Dendritic cell treated with granulocyte-macrophage colony-stimulating factor and Interleukin-4, amounts not matched to agents 40 ng/mL and 50 ng/mL, for 4 days (primary cell): ENCODE measurements at regions not wholly inside any gene's neighbourhood (a gene's known extent, or its start where the extent isn't known, plus 50 kb on each side); places are given as distances from the start of the nearest gene placed in this dataset.

Experiments
- H3K27ac Mint-ChIP-seq: one replicate; pipeline ENCODE4 v1.8.0; 2022; ENCODE audit warnings: mild to moderate bottlenecking, mixed read lengths
- H3K27me3 Mint-ChIP-seq: one replicate; pipeline ENCODE4 v1.8.0; 2022; ENCODE audit warnings: mild to moderate bottlenecking, mixed read lengths
- H3K36me3 Mint-ChIP-seq: one replicate; pipeline ENCODE4 v1.8.0; 2022; ENCODE audit warnings: low read depth, mixed read lengths
- H3K4me1 Mint-ChIP-seq: one replicate; pipeline ENCODE4 v1.8.0; 2022; ENCODE audit warnings: low read depth, mixed read lengths
- H3K4me3 Mint-ChIP-seq: one replicate; pipeline ENCODE4 v1.8.0; 2022; ENCODE audit warnings: mild to moderate bottlenecking, moderate library complexity, mixed read lengths
- H3K9me3 Mint-ChIP-seq: one replicate; pipeline ENCODE4 v1.8.0; 2022; ENCODE audit warnings: mixed read lengths
- intact Hi-C: fragments of 100-400 bp; cut with micrococcal nuclease; formaldehyde crosslinking; loops from one replicate; pipeline ENCODE4 v1.15.0; 2022

DNA sequence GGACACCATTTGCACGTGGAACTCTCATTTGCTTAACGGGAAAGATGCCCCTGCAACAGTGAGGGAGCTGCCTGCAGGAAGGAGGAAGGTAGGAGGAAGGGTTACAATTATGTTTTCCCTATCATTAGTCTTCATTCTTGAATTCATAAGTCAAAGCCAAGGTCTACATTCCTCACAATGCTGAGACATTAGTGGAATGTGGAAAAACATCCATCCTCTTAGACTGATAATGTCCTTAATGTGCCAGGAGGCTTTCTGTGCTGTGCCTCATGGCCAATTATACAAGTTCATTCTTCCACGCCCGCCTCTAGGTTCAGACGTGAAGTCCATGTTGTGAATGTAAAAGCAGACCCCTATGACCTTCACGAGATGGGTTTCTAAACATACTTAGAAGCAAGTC lies 1212.4 kb upstream of the TMEM132C start:
- H3K4me3 Mint-ChIP-seq, result no peak overlapping the region
- no peaks in the 10 kb centered on the region for H3K9me3 Mint-ChIP-seq
- H3K27ac Mint-ChIP-seq, result no peak overlapping the region
- H3K4me1 Mint-ChIP-seq, result no peaks in the 10 kb centered on the region
- no peaks in the 10 kb centered on the region for H3K36me3 Mint-ChIP-seq
- no peaks in the 10 kb centered on the region for H3K27me3 Mint-ChIP-seq
- intact Hi-C loops, result no loop called here

DNA sequence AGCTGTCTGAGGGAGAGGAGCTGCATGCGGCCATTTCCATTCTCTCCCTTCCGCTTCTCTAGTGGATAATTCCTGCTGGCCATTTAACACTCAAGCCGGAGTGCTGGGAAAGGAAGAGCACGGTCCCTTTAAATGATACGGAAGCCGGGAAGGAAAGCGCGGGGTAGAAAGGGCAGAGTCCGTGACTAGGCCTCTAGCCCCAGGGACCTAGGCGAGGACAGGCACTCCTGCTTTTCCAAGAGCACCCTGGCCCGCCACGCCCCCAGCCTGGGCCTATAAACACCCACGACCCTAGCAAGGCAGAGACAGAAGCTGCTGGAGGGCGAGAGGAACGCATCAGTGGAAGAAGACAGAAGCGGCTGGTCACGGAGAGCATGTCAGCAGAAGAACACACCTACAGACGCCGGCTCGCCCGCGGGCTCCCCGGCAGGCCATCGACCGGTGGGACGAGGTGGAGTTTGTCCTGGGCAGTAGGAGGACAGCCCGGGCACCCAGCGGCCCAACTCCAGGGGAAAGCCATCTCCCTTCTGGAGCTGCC lies 1206.6 kb upstream of the TMEM132C start:
- Mint-ChIP-seq H3K9me3 (no peaks in the 10 kb centered on the region), H3K4me3 (no peak overlapping the region), H3K27ac (no peak overlapping the region), H3K27me3 (peaks cover 1% of the 10 kb centered on the region), H3K36me3 (no peaks in the 10 kb centered on the region), H3K4me1 (no peaks in the 10 kb centered on the region)
- intact Hi-C loops, result no loop called here

DNA sequence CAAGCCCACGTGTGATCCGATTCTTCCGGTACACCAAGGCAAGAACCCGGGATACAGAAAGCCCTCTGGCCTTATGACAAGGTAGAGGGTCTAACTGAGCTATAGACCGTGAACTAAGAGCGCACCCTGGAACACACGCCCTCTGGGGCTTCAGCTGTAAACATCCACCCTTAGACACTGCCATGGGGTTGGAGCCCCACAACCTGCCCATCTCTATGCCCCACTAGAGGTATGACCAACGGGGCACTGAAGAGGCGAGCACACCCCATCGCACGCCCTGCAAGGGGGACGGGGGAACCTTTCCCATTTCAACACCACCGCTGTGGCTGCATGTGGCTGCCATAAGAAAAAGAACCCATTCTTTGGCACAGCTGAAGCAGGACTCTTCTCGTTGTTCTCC lies 1206.0 kb upstream of the TMEM132C start:
- no peak overlapping the region for H3K27ac Mint-ChIP-seq

DNA sequence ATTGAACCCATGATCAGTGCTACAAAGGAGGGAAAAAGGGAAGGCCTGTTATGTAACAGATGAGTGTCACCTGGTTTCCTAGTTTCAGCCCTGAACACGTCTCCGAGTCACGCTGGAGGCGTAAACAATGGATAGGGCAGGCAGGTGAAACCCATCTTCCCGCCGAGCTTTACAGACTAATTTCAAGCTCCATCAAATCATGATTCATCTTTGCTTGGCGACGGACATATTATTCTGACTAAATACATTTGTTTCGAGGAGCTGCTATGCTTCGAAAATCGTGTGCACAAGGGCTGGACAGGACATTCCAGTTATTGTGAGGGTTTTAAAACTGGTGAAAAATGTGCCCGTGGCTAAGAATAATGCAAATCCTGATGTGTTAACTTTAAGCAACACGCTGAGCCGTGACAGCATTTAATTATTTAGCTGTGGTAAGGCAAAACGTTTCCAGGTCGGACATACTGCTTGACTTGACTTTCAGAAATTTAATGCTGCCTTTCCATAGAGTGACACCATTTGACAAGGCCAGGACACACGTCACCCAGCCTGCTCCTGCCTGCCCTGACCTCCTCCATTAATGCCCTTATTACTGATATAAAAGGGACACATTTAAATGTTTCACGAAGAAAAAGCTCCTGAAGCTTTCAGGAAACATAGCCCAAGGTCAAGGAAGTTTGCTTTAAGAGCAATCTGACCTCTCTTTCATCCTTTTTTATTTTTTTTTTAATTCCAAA lies 1203.5 kb upstream of the TMEM132C start:
- H3K4me1 Mint-ChIP-seq, result no peaks in the 10 kb centered on the region
- peaks cover 1% of the 10 kb centered on the region for H3K27me3 Mint-ChIP-seq
- H3K4me3 Mint-ChIP-seq, result no peak overlapping the region
- no peaks in the 10 kb centered on the region for H3K36me3 Mint-ChIP-seq
- intact Hi-C loops, result no loop called here
- H3K27ac Mint-ChIP-seq, result no peak overlapping the region
- H3K9me3 Mint-ChIP-seq, result no peaks in the 10 kb centered on the region

More for the DNA sequence above, 1206.0 kb upstream of the TMEM132C start:
- H3K9me3 Mint-ChIP-seq, result no peaks in the 10 kb centered on the region
- intact Hi-C loops, result no loop called here
- no peak overlapping the region for H3K4me3 Mint-ChIP-seq
- peaks cover 1% of the 10 kb centered on the region for H3K27me3 Mint-ChIP-seq
- no peaks in the 10 kb centered on the region for H3K4me1 Mint-ChIP-seq
- H3K36me3 Mint-ChIP-seq, result no peaks in the 10 kb centered on the region

DNA sequence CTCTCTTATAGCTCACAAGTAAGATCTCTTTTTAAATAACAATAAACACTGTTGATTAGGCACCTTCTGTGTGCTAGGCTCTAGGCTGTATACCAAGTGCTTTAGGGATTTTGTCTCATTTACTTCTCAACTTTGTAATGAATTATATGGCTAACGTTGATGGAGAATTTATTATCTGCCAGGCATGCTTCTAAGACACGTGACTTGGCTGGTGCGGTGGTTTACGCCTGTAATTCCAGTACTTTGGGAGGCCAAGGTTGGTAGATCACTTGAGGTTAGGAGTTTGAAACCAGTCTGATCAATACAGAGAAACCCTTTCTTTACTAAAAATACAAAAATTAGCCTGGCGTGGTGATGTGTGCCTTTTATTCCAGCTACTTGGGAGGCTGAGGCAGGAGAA lies 1202.8 kb upstream of the TMEM132C start:
- H3K27me3 Mint-ChIP-seq, result peaks cover 1% of the 10 kb centered on the region
- no peaks in the 10 kb centered on the region for H3K36me3 Mint-ChIP-seq
- H3K9me3 Mint-ChIP-seq, result no peaks in the 10 kb centered on the region
- H3K4me3 Mint-ChIP-seq, result no peak overlapping the region
- no peak overlapping the region for H3K27ac Mint-ChIP-seq
- intact Hi-C loops, result no loop called here
- no peaks in the 10 kb centered on the region for H3K4me1 Mint-ChIP-seq

DNA sequence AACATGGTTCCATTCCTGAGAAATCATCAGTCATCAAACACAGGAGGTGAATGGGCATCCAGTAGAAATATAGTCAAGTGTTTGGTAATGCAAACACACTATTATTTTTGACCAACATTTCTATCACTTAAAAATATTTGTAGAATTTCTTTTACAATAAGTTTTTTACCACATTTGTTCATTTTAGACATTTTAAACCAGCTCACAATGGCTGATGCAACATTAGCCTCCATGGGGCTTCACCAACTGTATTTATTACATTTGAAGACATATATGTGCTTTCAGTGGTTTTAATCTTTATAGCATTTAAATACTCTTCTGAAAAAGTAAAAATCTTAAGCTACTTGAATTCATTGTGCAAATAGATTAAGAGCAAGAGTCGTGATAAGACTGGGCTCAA lies 1201.4 kb upstream of the TMEM132C start:
- Mint-ChIP-seq H3K27me3 (peaks cover 1% of the 10 kb centered on the region), H3K36me3 (no peaks in the 10 kb centered on the region), H3K27ac (no peak overlapping the region), H3K4me3 (no peak overlapping the region), H3K4me1 (no peaks in the 10 kb centered on the region), H3K9me3 (no peaks in the 10 kb centered on the region)
- intact Hi-C loops, result no loop called here

DNA sequence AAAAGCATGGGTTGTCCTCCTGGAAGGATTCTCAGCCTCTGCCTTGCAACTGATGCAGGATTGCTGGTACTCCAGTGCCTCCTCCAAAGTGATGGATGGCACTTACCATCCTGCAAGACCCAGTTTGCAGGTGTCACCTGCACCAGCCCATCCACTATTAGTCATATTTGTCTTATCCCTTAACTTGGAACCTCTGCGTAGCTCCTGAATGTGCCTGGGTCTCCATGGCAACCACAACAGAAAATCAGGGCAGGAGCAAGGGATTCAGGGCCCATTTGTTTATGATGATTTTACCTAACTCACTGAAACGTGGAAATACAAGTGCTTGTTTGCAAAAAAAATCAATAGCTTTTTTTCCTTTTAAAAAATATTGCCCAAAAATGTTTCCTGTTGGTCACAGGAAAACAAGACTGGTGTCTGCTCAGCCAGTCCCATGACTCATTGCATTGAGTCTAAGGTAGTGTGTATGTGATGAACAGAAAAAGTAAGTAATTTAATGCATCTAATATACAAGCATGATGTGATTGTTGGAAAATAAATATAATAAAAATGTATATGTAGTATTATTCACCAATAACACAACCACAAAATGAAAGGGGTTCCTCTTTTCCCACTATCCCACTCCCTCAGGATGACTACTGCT lies 1196.3 kb upstream of the TMEM132C start:
- peaks cover 6% of the 10 kb centered on the region for H3K4me1 Mint-ChIP-seq
- H3K9me3 Mint-ChIP-seq, result no peaks in the 10 kb centered on the region
- intact Hi-C loops, result no loop called here
- no peak overlapping the region for H3K4me3 Mint-ChIP-seq
- H3K36me3 Mint-ChIP-seq, result no peaks in the 10 kb centered on the region
- no peak overlapping the region for H3K27ac Mint-ChIP-seq
- H3K27me3 Mint-ChIP-seq, result no peaks in the 10 kb centered on the region

DNA sequence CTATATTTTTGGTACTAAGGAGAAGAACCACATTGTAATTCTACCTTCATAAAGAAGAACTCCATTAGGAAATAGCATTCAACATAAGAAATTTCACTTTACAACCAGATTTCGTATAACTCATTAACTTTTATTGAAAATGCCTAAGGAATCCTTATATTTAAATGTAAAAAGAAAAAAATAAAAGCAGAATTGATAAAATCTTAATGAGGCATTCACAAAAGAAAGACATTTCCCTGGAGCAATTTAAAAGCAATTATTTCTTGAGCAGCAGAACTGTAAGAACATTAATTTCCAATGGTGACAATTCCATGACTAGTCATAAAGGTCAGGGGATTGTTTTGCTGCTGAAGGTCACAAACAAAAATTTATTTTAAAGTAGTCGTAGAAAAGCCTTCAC lies 1192.8 kb upstream of the TMEM132C start:
- Mint-ChIP-seq H3K36me3 (no peaks in the 10 kb centered on the region), H3K4me3 (no peak overlapping the region), H3K4me1 (peaks cover 6% of the 10 kb centered on the region), H3K9me3 (no peaks in the 10 kb centered on the region), H3K27me3 (no peaks in the 10 kb centered on the region), H3K27ac (no peak overlapping the region)
- intact Hi-C loops, result no loop called here

DNA sequence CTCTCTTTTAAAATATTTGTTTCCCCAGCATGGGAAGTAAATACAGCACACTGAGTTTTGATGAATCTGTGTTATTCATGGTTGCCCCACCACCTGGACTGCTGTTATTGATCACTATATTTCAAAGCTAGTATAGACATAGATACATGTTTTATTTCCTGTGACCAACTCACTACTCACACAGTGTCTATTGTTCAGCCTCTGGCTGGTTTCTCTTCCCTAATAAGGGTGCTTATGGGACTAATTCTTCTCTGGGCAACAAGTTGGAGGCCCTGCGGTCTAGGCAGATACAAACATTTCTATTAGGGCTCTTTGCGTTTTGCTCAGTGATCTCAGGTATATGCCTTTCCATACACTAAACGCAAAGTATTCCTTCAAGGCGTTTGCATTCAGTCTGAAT lies 1191.0 kb upstream of the TMEM132C start:
- no peaks in the 10 kb centered on the region for H3K36me3 Mint-ChIP-seq
- intact Hi-C loops, result no loop called here
- H3K4me1 Mint-ChIP-seq, result peaks cover 6% of the 10 kb centered on the region
- H3K27ac Mint-ChIP-seq, result no peak overlapping the region
- H3K27me3 Mint-ChIP-seq, result no peaks in the 10 kb centered on the region
- H3K4me3 Mint-ChIP-seq, result no peak overlapping the region
- H3K9me3 Mint-ChIP-seq, result no peaks in the 10 kb centered on the region

DNA sequence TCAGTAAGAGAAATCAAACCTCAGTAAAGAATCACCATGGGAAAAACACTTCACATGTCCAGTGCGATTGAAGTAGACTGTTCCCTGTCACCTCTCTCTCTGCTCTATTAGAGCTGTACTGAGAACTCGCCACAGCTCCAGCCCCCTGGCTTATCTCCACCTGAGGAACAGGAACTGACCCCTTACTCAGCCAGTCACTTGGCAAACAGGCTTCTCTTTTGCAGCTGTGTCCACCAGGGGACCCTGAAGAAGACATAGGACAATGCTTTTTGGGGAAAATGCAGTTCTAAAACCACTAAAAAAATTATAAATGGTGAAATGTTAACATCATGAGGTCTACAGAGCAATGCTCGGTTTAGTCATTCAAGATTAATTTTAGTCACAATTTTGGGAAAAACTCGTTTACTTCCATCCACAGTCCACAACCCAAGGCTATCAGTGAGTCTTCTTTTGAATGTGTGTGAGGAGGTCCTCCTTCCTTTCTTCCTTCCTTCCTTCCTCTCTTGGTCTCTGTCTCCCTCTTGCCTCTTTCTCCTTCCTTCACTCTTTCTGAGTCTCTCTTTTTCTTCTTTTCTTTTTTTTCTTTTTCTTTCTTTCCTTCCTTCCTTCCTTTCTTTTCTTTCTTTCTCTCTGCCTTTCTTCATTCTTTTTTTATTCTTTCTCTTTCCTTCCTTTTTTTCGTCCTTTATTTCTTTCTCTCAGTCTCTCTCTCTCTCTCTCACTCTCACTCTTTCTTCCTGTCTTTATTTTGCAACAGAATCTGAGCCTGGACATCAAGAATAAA lies 1189.5 kb upstream of the TMEM132C start:
- no peak overlapping the region for H3K27ac Mint-ChIP-seq
- no peak overlapping the region for H3K4me3 Mint-ChIP-seq
- peaks cover 6% of the 10 kb centered on the region for H3K4me1 Mint-ChIP-seq
- H3K9me3 Mint-ChIP-seq, result no peaks in the 10 kb centered on the region
- intact Hi-C loops, result no loop called here
- no peaks in the 10 kb centered on the region for H3K36me3 Mint-ChIP-seq
- no peaks in the 10 kb centered on the region for H3K27me3 Mint-ChIP-seq

DNA sequence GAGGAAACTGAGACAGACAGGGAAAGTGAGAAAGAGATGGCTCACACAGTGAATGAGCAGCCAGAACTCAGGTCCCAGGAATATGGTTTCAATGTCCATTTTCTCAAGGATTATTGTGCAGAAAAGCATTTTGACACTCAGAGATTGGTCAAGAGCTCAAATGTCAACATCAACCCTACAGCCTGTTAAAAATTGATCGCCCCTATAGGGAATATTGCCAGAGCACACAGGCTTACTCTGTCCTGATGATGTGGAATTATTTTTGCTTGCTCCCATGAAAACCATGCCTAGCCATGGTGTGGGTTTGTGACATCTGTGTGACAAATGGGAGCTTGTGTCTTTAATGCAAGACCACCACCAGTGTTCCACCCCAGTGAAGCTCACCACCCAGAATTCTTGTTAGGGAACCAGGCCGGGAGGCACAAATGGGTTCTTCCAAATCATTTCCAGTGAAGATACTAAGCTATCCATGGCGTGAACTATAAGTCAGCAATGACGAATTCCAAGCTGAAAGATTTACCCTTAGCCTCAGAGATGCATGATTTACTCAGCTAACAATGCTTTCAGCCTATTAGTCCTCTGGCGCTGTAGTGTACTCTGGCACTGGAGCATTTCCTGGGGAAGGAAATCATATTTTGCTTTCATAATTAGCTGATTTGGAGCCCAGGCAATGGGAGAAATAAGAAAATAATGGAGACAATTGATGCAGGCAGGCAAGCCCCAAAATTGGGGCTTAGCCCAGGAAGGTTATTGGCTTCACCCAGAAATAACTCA lies 1188.2 kb upstream of the TMEM132C start:
- H3K9me3 Mint-ChIP-seq, result no peaks in the 10 kb centered on the region
- peaks cover 6% of the 10 kb centered on the region for H3K4me1 Mint-ChIP-seq
- H3K4me3 Mint-ChIP-seq, result no peak overlapping the region
- H3K27me3 Mint-ChIP-seq, result no peaks in the 10 kb centered on the region
- no peak overlapping the region for H3K27ac Mint-ChIP-seq
- intact Hi-C loops, result no loop called here
- H3K36me3 Mint-ChIP-seq, result no peaks in the 10 kb centered on the region

DNA sequence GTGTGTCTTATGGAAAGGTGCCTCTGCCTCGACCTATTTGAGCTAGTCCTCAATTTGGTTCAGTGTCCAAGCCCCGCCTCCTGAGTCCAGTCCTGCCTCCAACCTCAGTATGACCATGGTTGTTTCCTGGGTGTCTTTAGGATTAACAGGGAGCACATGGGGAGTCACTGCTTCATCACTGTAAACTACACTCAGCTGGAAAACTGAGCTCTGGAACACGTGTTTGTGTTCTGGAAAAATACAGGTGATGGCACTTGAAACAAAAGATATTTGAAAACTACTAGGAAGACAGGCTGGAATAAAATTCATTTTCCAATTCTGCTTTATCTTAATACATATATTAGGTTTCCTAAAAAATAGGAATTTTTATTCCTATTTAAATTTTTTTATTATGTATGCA lies 1187.3 kb upstream of the TMEM132C start:
- no peaks in the 10 kb centered on the region for H3K9me3 Mint-ChIP-seq
- no peaks in the 10 kb centered on the region for H3K27me3 Mint-ChIP-seq
- no peak overlapping the region for H3K4me3 Mint-ChIP-seq
- H3K4me1 Mint-ChIP-seq, result peaks cover 6% of the 10 kb centered on the region
- H3K27ac Mint-ChIP-seq, result no peak overlapping the region
- no peaks in the 10 kb centered on the region for H3K36me3 Mint-ChIP-seq
- intact Hi-C loops, result no loop called here

DNA sequence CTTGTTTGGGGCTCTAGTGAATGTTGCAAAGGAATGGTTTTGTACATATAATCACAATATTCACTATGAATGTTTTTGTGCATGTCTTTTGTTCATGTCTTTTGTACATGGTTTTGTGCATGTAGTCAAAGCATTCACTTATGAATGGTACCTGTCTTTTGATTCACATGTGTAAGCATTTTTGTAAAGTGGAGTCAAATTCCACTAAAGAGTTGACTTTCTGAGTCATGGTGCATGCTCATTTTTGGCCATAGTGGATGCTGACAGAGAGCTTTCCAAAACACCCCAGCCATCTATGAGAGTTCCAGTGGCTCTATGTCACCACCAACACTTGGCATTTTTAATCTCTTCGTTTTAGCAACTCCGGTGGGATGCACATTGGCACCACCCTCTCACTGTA lies 1185.9 kb upstream of the TMEM132C start:
- Mint-ChIP-seq H3K36me3 (no peaks in the 10 kb centered on the region), H3K27ac (no peak overlapping the region), H3K4me1 (no peaks in the 10 kb centered on the region), H3K4me3 (no peak overlapping the region), H3K27me3 (no peaks in the 10 kb centered on the region), H3K9me3 (no peaks in the 10 kb centered on the region)
- intact Hi-C loops, result no loop called here
